Liver (tissue), 3 donors: ENCODE measurements at regions not wholly inside any gene's neighbourhood (a gene's known extent, or its start where the extent isn't known, plus 50 kb on each side); places are given as distances from the start of the nearest gene placed in this dataset.

ENCODE experiments used
- ATF3 ChIP-seq: IDR thresholded peaks from 2 replicates; pipeline ENCODE4 v1.6.1; 2016; ENCODE audit warnings: antibody characterized with exemption
- JUND ChIP-seq, 2 donors: IDR thresholded peaks; 2 replicates each; pipeline ENCODE4 v1.6.1; 2016; ENCODE audit warnings: antibody characterized with exemption in 2 of 2
- MAX ChIP-seq: IDR thresholded peaks from 2 replicates; pipeline ENCODE4 v1.6.1; 2016; ENCODE audit warnings: antibody characterized with exemption
- RAD21 ChIP-seq, 2 donors: IDR thresholded peaks; 2 replicates each; pipeline ENCODE4 v1.6.1; 2016; ENCODE audit warnings: antibody characterized with exemption in 2 of 2, mild to moderate bottlenecking in 2 of 2
- REST ChIP-seq: IDR thresholded peaks from 2 replicates; pipeline ENCODE4 v1.6.1; 2016; ENCODE audit warnings: antibody characterized with exemption, mild to moderate bottlenecking
- SP1 ChIP-seq: IDR thresholded peaks from 2 replicates; pipeline ENCODE4 v1.6.1; 2018; ENCODE audit warnings: antibody characterized with exemption, mild to moderate bottlenecking
- TAF1 ChIP-seq: conservative IDR thresholded peaks from 2 replicates; pipeline ENCODE4 v1.6.1; 2016; ENCODE audit warnings: antibody characterized with exemption, mild to moderate bottlenecking
- YY1 ChIP-seq: IDR thresholded peaks from 2 replicates; pipeline ENCODE4 v1.6.1; 2016; ENCODE audit warnings: antibody characterized with exemption, mild to moderate bottlenecking
- TF ChIP-seq, protein P1 (sequence below): fragments of 150-350 bp; IDR thresholded peaks from 2 replicates; pipeline ENCODE4 v1.5.1; 2017; ENCODE audit warnings: improper control_type of control experiment, low read depth, low read length; ENCODE audit not compliant: missing input control
- TF ChIP-seq, protein P2 (sequence below): IDR thresholded peaks from 2 replicates; pipeline ENCODE4 v1.6.1; 2016; ENCODE audit warnings: antibody characterized with exemption
- donor health status: healthy.
- donor health status: healthy.

DNA sequence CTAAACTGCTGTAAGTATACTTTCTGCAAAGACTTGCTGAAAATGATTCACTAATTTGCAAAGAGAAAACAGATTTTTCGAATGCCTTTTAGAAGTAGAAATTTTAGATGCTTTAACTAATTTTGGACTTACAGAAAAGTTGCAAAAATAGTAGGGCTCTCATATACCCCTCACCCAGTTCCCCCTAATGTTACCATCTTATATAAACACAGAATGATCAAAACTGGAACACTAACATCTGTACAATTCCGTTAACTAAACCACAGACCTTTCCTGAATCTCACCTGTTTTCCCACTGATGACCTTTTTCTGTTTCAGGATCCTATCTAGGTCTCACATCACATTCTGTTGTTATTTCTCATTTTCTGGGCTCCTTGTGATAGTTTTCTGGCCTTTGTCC is 454.8 kb downstream of the SHQ1 start:
- TF ChIP-seq, protein P1, sequence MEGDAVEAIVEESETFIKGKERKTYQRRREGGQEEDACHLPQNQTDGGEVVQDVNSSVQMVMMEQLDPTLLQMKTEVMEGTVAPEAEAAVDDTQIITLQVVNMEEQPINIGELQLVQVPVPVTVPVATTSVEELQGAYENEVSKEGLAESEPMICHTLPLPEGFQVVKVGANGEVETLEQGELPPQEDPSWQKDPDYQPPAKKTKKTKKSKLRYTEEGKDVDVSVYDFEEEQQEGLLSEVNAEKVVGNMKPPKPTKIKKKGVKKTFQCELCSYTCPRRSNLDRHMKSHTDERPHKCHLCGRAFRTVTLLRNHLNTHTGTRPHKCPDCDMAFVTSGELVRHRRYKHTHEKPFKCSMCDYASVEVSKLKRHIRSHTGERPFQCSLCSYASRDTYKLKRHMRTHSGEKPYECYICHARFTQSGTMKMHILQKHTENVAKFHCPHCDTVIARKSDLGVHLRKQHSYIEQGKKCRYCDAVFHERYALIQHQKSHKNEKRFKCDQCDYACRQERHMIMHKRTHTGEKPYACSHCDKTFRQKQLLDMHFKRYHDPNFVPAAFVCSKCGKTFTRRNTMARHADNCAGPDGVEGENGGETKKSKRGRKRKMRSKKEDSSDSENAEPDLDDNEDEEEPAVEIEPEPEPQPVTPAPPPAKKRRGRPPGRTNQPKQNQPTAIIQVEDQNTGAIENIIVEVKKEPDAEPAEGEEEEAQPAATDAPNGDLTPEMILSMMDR = no peak
- TF ChIP-seq MAX (no peak), REST (no peak), RAD21 (IDR thresholded peaks at IDR 0.05) (no peak), TAF1 (no peak), SP1 (no peak), JUND (IDR thresholded peaks at IDR 0.05) (no peak), YY1 (no peak), ATF3 (no peak)
- TF ChIP-seq, protein P2, sequence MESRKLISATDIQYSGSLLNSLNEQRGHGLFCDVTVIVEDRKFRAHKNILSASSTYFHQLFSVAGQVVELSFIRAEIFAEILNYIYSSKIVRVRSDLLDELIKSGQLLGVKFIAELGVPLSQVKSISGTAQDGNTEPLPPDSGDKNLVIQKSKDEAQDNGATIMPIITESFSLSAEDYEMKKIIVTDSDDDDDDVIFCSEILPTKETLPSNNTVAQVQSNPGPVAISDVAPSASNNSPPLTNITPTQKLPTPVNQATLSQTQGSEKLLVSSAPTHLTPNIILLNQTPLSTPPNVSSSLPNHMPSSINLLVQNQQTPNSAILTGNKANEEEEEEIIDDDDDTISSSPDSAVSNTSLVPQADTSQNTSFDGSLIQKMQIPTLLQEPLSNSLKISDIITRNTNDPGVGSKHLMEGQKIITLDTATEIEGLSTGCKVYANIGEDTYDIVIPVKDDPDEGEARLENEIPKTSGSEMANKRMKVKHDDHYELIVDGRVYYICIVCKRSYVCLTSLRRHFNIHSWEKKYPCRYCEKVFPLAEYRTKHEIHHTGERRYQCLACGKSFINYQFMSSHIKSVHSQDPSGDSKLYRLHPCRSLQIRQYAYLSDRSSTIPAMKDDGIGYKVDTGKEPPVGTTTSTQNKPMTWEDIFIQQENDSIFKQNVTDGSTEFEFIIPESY = no peak
